ENCODE measurements at regions not wholly inside any gene's neighbourhood (a gene's known extent, or its start where the extent isn't known, plus 50 kb on each side); places are given as distances from the start of the nearest gene placed in this dataset.

GRCh38 chr10:118968482-118968881 is 61.0 kb upstream of the NANOS1 start:
- H3K9ac ChIP-seq, result no peak overlapping the region
- no peak overlapping the region for H3K27ac ChIP-seq
- H3K4me1 ChIP-seq (ENCODE audit: low read depth, poor library complexity, severe bottlenecking), result no peaks in the 10 kb centered on the region
- H3K27me3 ChIP-seq (ENCODE audit: insufficient read depth, low read depth), result no peaks in the 10 kb centered on the region
- H3K36me3 ChIP-seq (ENCODE audit: insufficient read depth), result no peaks in the 10 kb centered on the region
- no peak overlapping the region for H3K4me2 ChIP-seq
- no peak overlapping the region for H3K4me3 ChIP-seq (IDR thresholded peaks at IDR 0.05; ENCODE audit: insufficient read depth, low read depth, low read length)
- no peak overlapping the region for H2AFZ ChIP-seq (ENCODE audit: low read depth)
- no peaks in the 10 kb centered on the region for H4K20me1 ChIP-seq (ENCODE audit: insufficient read depth)
- TF ChIP-seq, protein P1, sequence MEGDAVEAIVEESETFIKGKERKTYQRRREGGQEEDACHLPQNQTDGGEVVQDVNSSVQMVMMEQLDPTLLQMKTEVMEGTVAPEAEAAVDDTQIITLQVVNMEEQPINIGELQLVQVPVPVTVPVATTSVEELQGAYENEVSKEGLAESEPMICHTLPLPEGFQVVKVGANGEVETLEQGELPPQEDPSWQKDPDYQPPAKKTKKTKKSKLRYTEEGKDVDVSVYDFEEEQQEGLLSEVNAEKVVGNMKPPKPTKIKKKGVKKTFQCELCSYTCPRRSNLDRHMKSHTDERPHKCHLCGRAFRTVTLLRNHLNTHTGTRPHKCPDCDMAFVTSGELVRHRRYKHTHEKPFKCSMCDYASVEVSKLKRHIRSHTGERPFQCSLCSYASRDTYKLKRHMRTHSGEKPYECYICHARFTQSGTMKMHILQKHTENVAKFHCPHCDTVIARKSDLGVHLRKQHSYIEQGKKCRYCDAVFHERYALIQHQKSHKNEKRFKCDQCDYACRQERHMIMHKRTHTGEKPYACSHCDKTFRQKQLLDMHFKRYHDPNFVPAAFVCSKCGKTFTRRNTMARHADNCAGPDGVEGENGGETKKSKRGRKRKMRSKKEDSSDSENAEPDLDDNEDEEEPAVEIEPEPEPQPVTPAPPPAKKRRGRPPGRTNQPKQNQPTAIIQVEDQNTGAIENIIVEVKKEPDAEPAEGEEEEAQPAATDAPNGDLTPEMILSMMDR (conservative IDR thresholded peaks at IDR 0.05; ENCODE audit: low read depth, low read length), result no peak
- H3K79me2 ChIP-seq (ENCODE audit: insufficient read depth, low read depth), result no peaks in the 10 kb centered on the region

DNA sequence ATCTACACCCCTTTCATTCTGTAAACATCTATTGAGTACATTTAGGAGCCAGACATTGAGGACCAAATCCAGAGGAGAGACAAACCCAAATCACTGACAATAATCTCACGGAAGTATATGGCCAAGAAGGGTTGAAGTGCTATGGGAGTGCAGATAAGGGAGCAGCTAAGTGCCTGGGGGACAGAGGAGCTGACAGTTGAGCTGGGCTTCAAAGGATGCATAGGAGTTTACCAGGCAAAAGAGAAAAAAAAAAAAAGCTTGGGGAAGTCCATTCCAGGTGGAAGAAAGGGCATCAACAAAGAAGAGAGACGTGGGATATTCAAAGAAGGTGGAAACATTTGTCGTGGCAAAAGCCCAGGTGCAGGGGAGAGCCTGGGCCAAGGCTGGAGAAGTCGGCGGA is 60.5 kb upstream of the NANOS1 start:
- Histone ChIP-seq H3K9ac (no peak overlapping the region), H2AFZ (ENCODE audit: low read depth) (no peak overlapping the region), H3K27ac (no peak overlapping the region), H3K27me3 (ENCODE audit: insufficient read depth, low read depth) (no peaks in the 10 kb centered on the region), H4K20me1 (ENCODE audit: insufficient read depth) (no peaks in the 10 kb centered on the region), H3K79me2 (ENCODE audit: insufficient read depth, low read depth) (no peaks in the 10 kb centered on the region), H3K4me3 (IDR thresholded peaks at IDR 0.05; ENCODE audit: insufficient read depth, low read depth, low read length) (no peak overlapping the region), H3K4me1 (ENCODE audit: low read depth, poor library complexity, severe bottlenecking) (no peaks in the 10 kb centered on the region), H3K36me3 (ENCODE audit: insufficient read depth) (no peaks in the 10 kb centered on the region), H3K4me2 (no peak overlapping the region)
- TF ChIP-seq, protein P1 (conservative IDR thresholded peaks at IDR 0.05; ENCODE audit: low read depth, low read length), result no peak

DNA sequence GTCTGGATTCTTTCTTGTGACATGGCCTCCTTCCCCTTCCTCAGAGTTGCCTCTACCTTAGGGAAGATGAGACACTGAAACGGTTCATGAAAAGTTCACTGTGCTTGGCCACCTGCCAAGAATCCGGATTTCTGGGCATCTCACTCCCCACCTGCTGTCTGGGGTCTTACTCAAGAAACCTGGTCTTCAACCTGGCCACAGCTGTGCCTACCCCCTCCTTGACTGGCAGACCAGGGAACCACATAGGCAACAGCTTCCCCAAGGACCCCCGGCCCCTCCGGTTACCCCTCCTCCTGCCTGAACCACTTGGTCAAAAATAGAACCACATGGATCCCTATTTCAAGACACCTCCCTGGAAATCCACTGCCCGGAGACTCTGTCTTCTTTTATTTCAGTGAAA is 58.7 kb upstream of the NANOS1 start:
- TF ChIP-seq, protein P1 (conservative IDR thresholded peaks at IDR 0.05; ENCODE audit: low read depth, low read length), result no peak
- Histone ChIP-seq H3K9ac (no peak overlapping the region), H3K79me2 (ENCODE audit: insufficient read depth, low read depth) (no peaks in the 10 kb centered on the region), H2AFZ (ENCODE audit: low read depth) (no peak overlapping the region), H3K4me1 (ENCODE audit: low read depth, poor library complexity, severe bottlenecking) (no peaks in the 10 kb centered on the region), H4K20me1 (ENCODE audit: insufficient read depth) (no peaks in the 10 kb centered on the region), H3K4me3 (IDR thresholded peaks at IDR 0.05; ENCODE audit: insufficient read depth, low read depth, low read length) (no peak overlapping the region), H3K27ac (no peak overlapping the region), H3K27me3 (ENCODE audit: insufficient read depth, low read depth) (no peaks in the 10 kb centered on the region), H3K4me2 (no peak overlapping the region), H3K36me3 (ENCODE audit: insufficient read depth) (no peaks in the 10 kb centered on the region)

GRCh38 chr10:118971187-118971586 is 58.3 kb upstream of the NANOS1 start:
- H3K9ac ChIP-seq, result no peak overlapping the region
- no peaks in the 10 kb centered on the region for H3K36me3 ChIP-seq (ENCODE audit: insufficient read depth)
- H3K4me1 ChIP-seq (ENCODE audit: low read depth, poor library complexity, severe bottlenecking), result no peaks in the 10 kb centered on the region
- no peaks in the 10 kb centered on the region for H3K27me3 ChIP-seq (ENCODE audit: insufficient read depth, low read depth)
- no peaks in the 10 kb centered on the region for H3K79me2 ChIP-seq (ENCODE audit: insufficient read depth, low read depth)
- no peaks in the 10 kb centered on the region for H4K20me1 ChIP-seq (ENCODE audit: insufficient read depth)
- no peak overlapping the region for H3K27ac ChIP-seq
- H2AFZ ChIP-seq (ENCODE audit: low read depth), result no peak overlapping the region
- TF ChIP-seq, protein P1 (conservative IDR thresholded peaks at IDR 0.05; ENCODE audit: low read depth, low read length), result no peak
- H3K4me2 ChIP-seq, result no peak overlapping the region
- H3K4me3 ChIP-seq (IDR thresholded peaks at IDR 0.05; ENCODE audit: insufficient read depth, low read depth, low read length), result no peak overlapping the region
